H1 (cell line): ENCODE measurements at regions not wholly inside any gene's neighbourhood (a gene's known extent, or its start where the extent isn't known, plus 50 kb on each side); places are given as distances from the start of the nearest gene placed in this dataset.

Experiments
- CHD7 ChIP-seq: fragments of 300-600 bp; sonication (generic); IDR thresholded peaks from 2 replicates; pipeline ENCODE4 v1.7.1; 2012; ENCODE audit warnings: low read length, moderate library complexity, mild to moderate bottlenecking, inconsistent platforms; ENCODE audit not compliant: insufficient replicate concordance

GRCh38 chr4:20423420-20423819 lies 171.7 kb downstream of the SLIT2 start (continued):
- no peak for TF ChIP-seq CHD7
